MCF 10A (cell line): ENCODE measurements at regions not wholly inside any gene's neighbourhood (a gene's known extent, or its start where the extent isn't known, plus 50 kb on each side); places are given as distances from the start of the nearest gene placed in this dataset.
A peak's percentile ranks its signal among the peaks of the same experiment; 100 is the strongest.

Experiments
- BruUV-seq: library from RNA; stranded (reverse); fragments of 400-500 nt; replicated peaks from 2 replicates; lab custom pipeline; 2021; lab: Mats Ljungman, UMichigan
- CTCF ChIA-PET: fragments of 300-600 bp; sonication (Branson Sonifier 250); formaldehyde crosslinking; extraction: SDS; loops from one replicate; lab custom pipeline; 2021; ENCODE audit warnings: antibody characterized with exemption, inconsistent platforms; lab: Yijun Ruan, JAX
- POLR2A ChIA-PET: fragments of 300-600, 350-650 bp; sonication (Branson Sonifier 250); formaldehyde crosslinking; extraction: SDS; loops from one replicate; lab custom pipeline; 2020; ENCODE audit warnings: antibody characterized with exemption, inconsistent platforms; lab: Yijun Ruan, JAX
- DNase-seq: peaks from one replicate; pipeline ENCODE4 v3.0.0-alpha.2; 2018; ENCODE audit not compliant: unreplicated experiment
- H3K27ac Mint-ChIP-seq: one replicate; pipeline ENCODE4 v1.8.0; 2022; ENCODE audit warnings: mild to moderate bottlenecking, low read depth, mixed read lengths; ENCODE audit not compliant: unreplicated experiment
- H3K27me3 Mint-ChIP-seq: one replicate; pipeline ENCODE4 v1.8.0; 2022; ENCODE audit warnings: mixed read lengths; ENCODE audit not compliant: insufficient read depth, unreplicated experiment
- H3K36me3 Mint-ChIP-seq: one replicate; pipeline ENCODE4 v1.8.0; 2022; ENCODE audit warnings: mild to moderate bottlenecking, moderate library complexity, mixed read lengths; ENCODE audit not compliant: insufficient read depth, unreplicated experiment
- H3K4me1 Mint-ChIP-seq: one replicate; pipeline ENCODE4 v1.8.0; 2022; ENCODE audit warnings: mixed read lengths; ENCODE audit not compliant: insufficient read depth, unreplicated experiment
- H3K4me3 Mint-ChIP-seq: one replicate; pipeline ENCODE4 v1.8.0; 2022; ENCODE audit warnings: mild to moderate bottlenecking, moderate library complexity, mixed read lengths; ENCODE audit not compliant: unreplicated experiment
- H3K9me3 Mint-ChIP-seq: one replicate; pipeline ENCODE4 v1.8.0; 2022; ENCODE audit warnings: mixed read lengths; ENCODE audit not compliant: unreplicated experiment
- intact Hi-C: fragments of 100-400 bp; cut with micrococcal nuclease; formaldehyde crosslinking; loops from 2 replicates; pipeline ENCODE4 v1.14.1; 2022
- TF ChIP-seq, protein P1 (sequence below): fragments of 200-600 bp; IDR thresholded peaks from one replicate; pipeline ENCODE4 v1.8.0; 2022; ENCODE audit warnings: antibody characterized with exemption, mild to moderate bottlenecking; ENCODE audit not compliant: unreplicated experiment

DNA sequence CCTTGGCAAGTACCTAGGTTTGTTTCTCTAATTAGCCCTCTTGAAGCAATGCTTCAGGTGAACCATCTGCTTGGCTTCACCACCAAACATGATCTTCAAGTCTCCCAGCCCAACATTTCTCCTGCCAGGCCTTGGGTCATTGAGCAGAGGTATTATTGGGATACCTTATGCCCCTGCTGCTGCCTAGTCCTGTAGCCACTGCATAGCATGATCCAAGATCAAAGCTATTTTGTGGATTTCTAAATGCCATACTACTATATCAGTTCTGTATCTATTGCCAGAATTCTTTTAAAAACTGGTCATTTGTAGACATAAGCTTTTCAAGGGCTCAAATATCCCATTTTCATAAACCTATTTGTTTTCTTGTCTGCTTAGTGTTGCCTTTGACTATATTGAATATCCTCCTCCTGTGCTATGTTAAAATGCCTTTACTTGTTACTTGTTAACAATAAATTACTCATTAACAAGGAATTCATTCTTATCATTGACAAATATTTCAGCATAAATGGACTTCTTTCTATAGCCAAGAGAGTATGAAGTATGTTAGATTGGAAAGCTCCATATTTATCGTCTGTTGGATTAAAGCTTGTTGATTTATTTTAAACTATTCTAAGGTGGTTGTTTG, 204.5 kb upstream of the RBBP8 start:
- H3K4me3 Mint-ChIP-seq = no peak overlapping the region
- H3K36me3 Mint-ChIP-seq = no peaks in the 10 kb centered on the region
- H3K27ac Mint-ChIP-seq = no peak overlapping the region
- no peaks in the 10 kb centered on the region for H3K27me3 Mint-ChIP-seq
- no peaks in the 10 kb centered on the region for H3K9me3 Mint-ChIP-seq
- POLR2A ChIA-PET = no interaction called here
- BruUV-seq = no TSS peak
- no peak for DNase-seq
- no peaks in the 10 kb centered on the region for H3K4me1 Mint-ChIP-seq
- intact Hi-C loops = no loop called here
- CTCF ChIA-PET = no interaction called here
- TF ChIP-seq, protein P1, sequence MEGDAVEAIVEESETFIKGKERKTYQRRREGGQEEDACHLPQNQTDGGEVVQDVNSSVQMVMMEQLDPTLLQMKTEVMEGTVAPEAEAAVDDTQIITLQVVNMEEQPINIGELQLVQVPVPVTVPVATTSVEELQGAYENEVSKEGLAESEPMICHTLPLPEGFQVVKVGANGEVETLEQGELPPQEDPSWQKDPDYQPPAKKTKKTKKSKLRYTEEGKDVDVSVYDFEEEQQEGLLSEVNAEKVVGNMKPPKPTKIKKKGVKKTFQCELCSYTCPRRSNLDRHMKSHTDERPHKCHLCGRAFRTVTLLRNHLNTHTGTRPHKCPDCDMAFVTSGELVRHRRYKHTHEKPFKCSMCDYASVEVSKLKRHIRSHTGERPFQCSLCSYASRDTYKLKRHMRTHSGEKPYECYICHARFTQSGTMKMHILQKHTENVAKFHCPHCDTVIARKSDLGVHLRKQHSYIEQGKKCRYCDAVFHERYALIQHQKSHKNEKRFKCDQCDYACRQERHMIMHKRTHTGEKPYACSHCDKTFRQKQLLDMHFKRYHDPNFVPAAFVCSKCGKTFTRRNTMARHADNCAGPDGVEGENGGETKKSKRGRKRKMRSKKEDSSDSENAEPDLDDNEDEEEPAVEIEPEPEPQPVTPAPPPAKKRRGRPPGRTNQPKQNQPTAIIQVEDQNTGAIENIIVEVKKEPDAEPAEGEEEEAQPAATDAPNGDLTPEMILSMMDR = no peak

GRCh38 chr18:22731398-22731797, 201.7 kb upstream of the RBBP8 start:
- intact Hi-C loops = no loop called here
- no peak for DNase-seq
- ChIA-PET CTCF (no interaction called here), POLR2A (no interaction called here)
- Mint-ChIP-seq H3K27ac (no peak overlapping the region), H3K4me1 (no peaks in the 10 kb centered on the region), H3K36me3 (no peaks in the 10 kb centered on the region), H3K4me3 (no peak overlapping the region), H3K27me3 (no peaks in the 10 kb centered on the region), H3K9me3 (no peaks in the 10 kb centered on the region)
- TF ChIP-seq, protein P1 = no peak
- no TSS peak for BruUV-seq

DNA sequence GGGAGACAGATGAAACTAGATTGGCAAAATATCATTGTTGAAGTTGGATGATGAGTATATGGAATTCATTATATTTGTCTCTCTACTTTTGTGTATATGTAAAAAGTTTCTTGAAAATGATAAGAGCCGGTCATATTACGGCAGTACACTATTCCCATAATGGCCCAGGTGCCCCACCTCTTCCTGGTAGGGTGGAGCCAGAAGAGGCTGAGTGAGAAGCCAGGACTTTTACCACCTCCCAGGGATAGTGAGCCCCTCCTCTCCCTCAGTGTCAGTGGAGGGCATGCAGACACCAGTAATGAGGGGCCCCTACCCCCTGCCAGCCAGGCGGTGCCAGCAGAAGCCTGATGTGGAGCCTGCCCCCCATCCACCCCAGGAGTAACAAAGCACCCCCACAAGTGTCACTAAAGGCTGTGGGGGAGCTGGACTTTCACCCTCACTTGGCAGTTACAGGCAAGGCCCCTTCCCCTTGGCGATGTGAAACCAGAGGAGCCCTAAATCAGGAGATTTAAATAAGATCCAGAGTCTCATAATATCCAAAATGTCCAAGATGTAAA, 198.9 kb upstream of the RBBP8 start:
- CTCF ChIA-PET = interaction anchor here (1.1 kb wide), 1 partner anchor 297 kb away, joined by 6 read pairs; no protein-coding TSS in a partner anchor
- no TSS peak for BruUV-seq

GRCh38 chr18:22734791-22735627, 198.1 kb upstream of the RBBP8 start:
- BruUV-seq = no TSS peak
- no peaks in the 10 kb centered on the region for H3K4me1 Mint-ChIP-seq
- ChIA-PET POLR2A (no interaction called here), CTCF (no interaction called here)
- intact Hi-C loops = no loop called here
- TF ChIP-seq, protein P1 = no peak
- peak; percentile 26 for DNase-seq
- no peaks in the 10 kb centered on the region for H3K9me3 Mint-ChIP-seq
- H3K27ac Mint-ChIP-seq = no peak overlapping the region
- no peaks in the 10 kb centered on the region for H3K36me3 Mint-ChIP-seq
- no peak overlapping the region for H3K4me3 Mint-ChIP-seq
- H3K27me3 Mint-ChIP-seq = no peaks in the 10 kb centered on the region

More for the DNA sequence above, 198.9 kb upstream of the RBBP8 start:
- no peaks in the 10 kb centered on the region for H3K4me1 Mint-ChIP-seq
- no peaks in the 10 kb centered on the region for H3K27me3 Mint-ChIP-seq
- no peaks in the 10 kb centered on the region for H3K36me3 Mint-ChIP-seq
- POLR2A ChIA-PET = no interaction called here
- no peaks in the 10 kb centered on the region for H3K9me3 Mint-ChIP-seq
- no peak for DNase-seq
- TF ChIP-seq, protein P1 = no peak
- intact Hi-C loops = no loop called here
- H3K27ac Mint-ChIP-seq = no peak overlapping the region
- H3K4me3 Mint-ChIP-seq = no peak overlapping the region
